ENCODE measurements at regions not wholly inside any gene's neighbourhood (a gene's known extent, or its start where the extent isn't known, plus 50 kb on each side); places are given as distances from the start of the nearest gene placed in this dataset.

- Histone ChIP-seq H3K36me3 (ENCODE audit: insufficient read depth, low read depth, low read length) (no peaks in the 10 kb centered on the region), H3K27me3 (ENCODE audit: insufficient read depth, low read length) (no peaks in the 10 kb centered on the region), H3K4me3 (ENCODE audit: low read length) (no peak overlapping the region)
Observed at GRCh38 chr3:22088204-22088603, 337.2 kb upstream of the ZNF385D start.

GRCh38 chr3:22089284-22089683 lies 338.3 kb upstream of the ZNF385D start:
- Histone ChIP-seq H3K27me3 (ENCODE audit: insufficient read depth, low read length) (no peaks in the 10 kb centered on the region), H3K9me3 (ENCODE audit: insufficient read depth, low read depth, low read length) (no peaks in the 10 kb centered on the region), H3K4me3 (ENCODE audit: low read length) (no peak overlapping the region), H3K4me1 (ENCODE audit: insufficient read depth, low read length) (no peaks in the 10 kb centered on the region), H3K9ac (ENCODE audit: low read depth, low read length) (no peak overlapping the region), H3K36me3 (ENCODE audit: insufficient read depth, low read depth, low read length) (no peaks in the 10 kb centered on the region), H3K27ac (ENCODE audit: low read length) (no peak overlapping the region)

More at GRCh38 chr3:22088204-22088603, 337.2 kb upstream of the ZNF385D start:
- Histone ChIP-seq H3K27ac (ENCODE audit: low read length) (no peak overlapping the region), H3K9ac (ENCODE audit: low read depth, low read length) (no peak overlapping the region), H3K4me1 (ENCODE audit: insufficient read depth, low read length) (no peaks in the 10 kb centered on the region), H3K9me3 (ENCODE audit: insufficient read depth, low read depth, low read length) (no peaks in the 10 kb centered on the region)

GRCh38 chr3:22091329-22091728 lies 340.3 kb upstream of the ZNF385D start:
- H3K27ac ChIP-seq (ENCODE audit: low read length) = no peak overlapping the region
- H3K9ac ChIP-seq (ENCODE audit: low read depth, low read length) = no peak overlapping the region
- H3K9me3 ChIP-seq (ENCODE audit: insufficient read depth, low read depth, low read length) = no peaks in the 10 kb centered on the region
- no peaks in the 10 kb centered on the region for H3K36me3 ChIP-seq (ENCODE audit: insufficient read depth, low read depth, low read length)
- no peak overlapping the region for H3K4me3 ChIP-seq (ENCODE audit: low read length)
- H3K4me1 ChIP-seq (ENCODE audit: insufficient read depth, low read length) = no peaks in the 10 kb centered on the region
- no peaks in the 10 kb centered on the region for H3K27me3 ChIP-seq (ENCODE audit: insufficient read depth, low read length)

- H3K9me3 ChIP-seq (ENCODE audit: insufficient read depth, low read depth, low read length) = no peaks in the 10 kb centered on the region
- H3K4me3 ChIP-seq (ENCODE audit: low read length) = no peak overlapping the region
- H3K27ac ChIP-seq (ENCODE audit: low read length) = no peak overlapping the region
- H3K9ac ChIP-seq (ENCODE audit: low read depth, low read length) = no peak overlapping the region
- no peaks in the 10 kb centered on the region for H3K4me1 ChIP-seq (ENCODE audit: insufficient read depth, low read length)
- H3K36me3 ChIP-seq (ENCODE audit: insufficient read depth, low read depth, low read length) = no peaks in the 10 kb centered on the region
- no peaks in the 10 kb centered on the region for H3K27me3 ChIP-seq (ENCODE audit: insufficient read depth, low read length)
Observed at GRCh38 chr3:22098021-22098420, 347.0 kb upstream of the ZNF385D start.

- H3K36me3 ChIP-seq (ENCODE audit: insufficient read depth, low read depth, low read length) = no peaks in the 10 kb centered on the region
- H3K27ac ChIP-seq (ENCODE audit: low read length) = no peak overlapping the region
- no peak overlapping the region for H3K9ac ChIP-seq (ENCODE audit: low read depth, low read length)
- H3K4me3 ChIP-seq (ENCODE audit: low read length) = no peak overlapping the region
- no peaks in the 10 kb centered on the region for H3K9me3 ChIP-seq (ENCODE audit: insufficient read depth, low read depth, low read length)
- H3K27me3 ChIP-seq (ENCODE audit: insufficient read depth, low read length) = no peaks in the 10 kb centered on the region
- no peaks in the 10 kb centered on the region for H3K4me1 ChIP-seq (ENCODE audit: insufficient read depth, low read length)
Observed at GRCh38 chr3:22101351-22101750, 350.3 kb upstream of the ZNF385D start.

- Histone ChIP-seq H3K4me1 (ENCODE audit: insufficient read depth, low read length) (no peaks in the 10 kb centered on the region), H3K27ac (ENCODE audit: low read length) (no peak overlapping the region), H3K9ac (ENCODE audit: low read depth, low read length) (no peak overlapping the region), H3K27me3 (ENCODE audit: insufficient read depth, low read length) (no peaks in the 10 kb centered on the region), H3K4me3 (ENCODE audit: low read length) (no peak overlapping the region), H3K9me3 (ENCODE audit: insufficient read depth, low read depth, low read length) (no peaks in the 10 kb centered on the region), H3K36me3 (ENCODE audit: insufficient read depth, low read depth, low read length) (no peaks in the 10 kb centered on the region)
Observed at GRCh38 chr3:22101811-22102210, 350.8 kb upstream of the ZNF385D start.

- H3K36me3 ChIP-seq (ENCODE audit: insufficient read depth, low read depth, low read length) = no peaks in the 10 kb centered on the region
- H3K4me3 ChIP-seq (ENCODE audit: low read length) = no peak overlapping the region
- no peak overlapping the region for H3K27ac ChIP-seq (ENCODE audit: low read length)
- no peaks in the 10 kb centered on the region for H3K27me3 ChIP-seq (ENCODE audit: insufficient read depth, low read length)
- no peaks in the 10 kb centered on the region for H3K4me1 ChIP-seq (ENCODE audit: insufficient read depth, low read length)
- no peaks in the 10 kb centered on the region for H3K9me3 ChIP-seq (ENCODE audit: insufficient read depth, low read depth, low read length)
- H3K9ac ChIP-seq (ENCODE audit: low read depth, low read length) = no peak overlapping the region
Observed at GRCh38 chr3:22103423-22103822, 352.4 kb upstream of the ZNF385D start.

- Histone ChIP-seq H3K27me3 (ENCODE audit: insufficient read depth, low read length) (no peaks in the 10 kb centered on the region), H3K9ac (ENCODE audit: low read depth, low read length) (no peak overlapping the region), H3K9me3 (ENCODE audit: insufficient read depth, low read depth, low read length) (no peaks in the 10 kb centered on the region), H3K4me3 (ENCODE audit: low read length) (no peak overlapping the region), H3K4me1 (ENCODE audit: insufficient read depth, low read length) (no peaks in the 10 kb centered on the region), H3K36me3 (ENCODE audit: insufficient read depth, low read depth, low read length) (no peaks in the 10 kb centered on the region), H3K27ac (ENCODE audit: low read length) (no peak overlapping the region)
Observed at GRCh38 chr3:22106213-22106896, 355.3 kb upstream of the ZNF385D start.

- H3K4me1 ChIP-seq (ENCODE audit: insufficient read depth, low read length) = no peaks in the 10 kb centered on the region
- no peak overlapping the region for H3K4me3 ChIP-seq (ENCODE audit: low read length)
- H3K9ac ChIP-seq (ENCODE audit: low read depth, low read length) = no peak overlapping the region
- no peaks in the 10 kb centered on the region for H3K36me3 ChIP-seq (ENCODE audit: insufficient read depth, low read depth, low read length)
- H3K9me3 ChIP-seq (ENCODE audit: insufficient read depth, low read depth, low read length) = no peaks in the 10 kb centered on the region
- H3K27me3 ChIP-seq (ENCODE audit: insufficient read depth, low read length) = no peaks in the 10 kb centered on the region
- H3K27ac ChIP-seq (ENCODE audit: low read length) = no peak overlapping the region
Observed at GRCh38 chr3:22111226-22111625, 360.2 kb upstream of the ZNF385D start.

- Histone ChIP-seq H3K9me3 (ENCODE audit: insufficient read depth, low read depth, low read length) (no peaks in the 10 kb centered on the region), H3K27me3 (ENCODE audit: insufficient read depth, low read length) (no peaks in the 10 kb centered on the region), H3K4me1 (ENCODE audit: insufficient read depth, low read length) (no peaks in the 10 kb centered on the region; the same call in 1 of the 2 replicates), H3K9ac (ENCODE audit: low read depth, low read length) (no peak overlapping the region), H3K27ac (ENCODE audit: low read length) (no peak overlapping the region), H3K4me3 (ENCODE audit: low read length) (no peak overlapping the region), H3K36me3 (ENCODE audit: insufficient read depth, low read depth, low read length) (no peaks in the 10 kb centered on the region)
Observed at GRCh38 chr3:22113453-22113852, 362.4 kb upstream of the ZNF385D start.

- H3K4me3 ChIP-seq (ENCODE audit: low read length) = no peak overlapping the region
- H3K9ac ChIP-seq (ENCODE audit: low read depth, low read length) = no peak overlapping the region
- no peaks in the 10 kb centered on the region; the same call in 1 of the 2 replicates for H3K4me1 ChIP-seq (ENCODE audit: insufficient read depth, low read length)
- no peaks in the 10 kb centered on the region for H3K36me3 ChIP-seq (ENCODE audit: insufficient read depth, low read depth, low read length)
- H3K27me3 ChIP-seq (ENCODE audit: insufficient read depth, low read length) = no peaks in the 10 kb centered on the region
- H3K9me3 ChIP-seq (ENCODE audit: insufficient read depth, low read depth, low read length) = no peaks in the 10 kb centered on the region
- H3K27ac ChIP-seq (ENCODE audit: low read length) = no peak overlapping the region
Observed at GRCh38 chr3:22115581-22115980, 364.6 kb upstream of the ZNF385D start.

GRCh38 chr3:22117091-22117490 lies 366.1 kb upstream of the ZNF385D start:
- Histone ChIP-seq H3K27ac (ENCODE audit: low read length) (no peak overlapping the region), H3K36me3 (ENCODE audit: insufficient read depth, low read depth, low read length) (no peaks in the 10 kb centered on the region), H3K9me3 (ENCODE audit: insufficient read depth, low read depth, low read length) (no peaks in the 10 kb centered on the region), H3K27me3 (ENCODE audit: insufficient read depth, low read length) (no peaks in the 10 kb centered on the region), H3K4me1 (ENCODE audit: insufficient read depth, low read length) (no peaks in the 10 kb centered on the region; the same call in 1 of the 2 replicates), H3K9ac (ENCODE audit: low read depth, low read length) (no peak overlapping the region), H3K4me3 (ENCODE audit: low read length) (no peak overlapping the region)
